ENCODE measurements at regions not wholly inside any gene's neighbourhood (a gene's known extent, or its start where the extent isn't known, plus 50 kb on each side); places are given as distances from the start of the nearest gene placed in this dataset.

GRCh38 chr11:116504541-116505297, 268.1 kb downstream of the BUD13 start:
- intact Hi-C loops (cut with DNase I) = no loop called here
- 61% methylated on average over 15 of the region's 15 CpGs for WGBS
- TF ChIP-seq POLR2A (IDR thresholded peaks at IDR 0.05) (no peak), CTCF (IDR thresholded peaks at IDR 0.05) (no peak), POLR2AphosphoS5 (IDR thresholded peaks at IDR 0.05) (no peak)
- no peak overlapping the region for H3K27ac ChIP-seq
- no peaks in the 10 kb centered on the region for H3K9me3 ChIP-seq
- no peak for DNase-seq (ENCODE audit: low spot score)
- no peaks in the 10 kb centered on the region for H3K4me1 ChIP-seq (replicated peaks)
- H3K36me3 ChIP-seq = no peaks in the 10 kb centered on the region
- H3K4me3 ChIP-seq = no peak overlapping the region
- H3K27me3 ChIP-seq (replicated peaks; ENCODE audit: insufficient read depth) = peaks cover 12% of the 10 kb centered on the region

- intact Hi-C loops (cut with DNase I) = no loop called here
- WGBS = 91% methylated on average over 10 of the region's 10 CpGs
- peaks cover 12% of the 10 kb centered on the region for H3K27me3 ChIP-seq (replicated peaks; ENCODE audit: insufficient read depth)
- no peaks in the 10 kb centered on the region for H3K4me1 ChIP-seq (replicated peaks)
- no peaks in the 10 kb centered on the region for H3K9me3 ChIP-seq
- no peak overlapping the region for H3K27ac ChIP-seq
- H3K36me3 ChIP-seq = no peaks in the 10 kb centered on the region
- TF ChIP-seq CTCF (IDR thresholded peaks at IDR 0.05) = no peak
- no peak for TF ChIP-seq POLR2AphosphoS5 (IDR thresholded peaks at IDR 0.05)
- TF ChIP-seq POLR2A (IDR thresholded peaks at IDR 0.05) = no peak
- DNase-seq (ENCODE audit: low spot score) = no peak
- H3K4me3 ChIP-seq = no peak overlapping the region
These were observed 269.3 kb downstream of the BUD13 start for GRCh38 chr11:116503216-116504160.

GRCh38 chr11:116502641-116503061, 270.1 kb downstream of the BUD13 start:
- no peaks in the 10 kb centered on the region for H3K36me3 ChIP-seq
- H3K4me3 ChIP-seq = no peak overlapping the region
- H3K27me3 ChIP-seq (replicated peaks; ENCODE audit: insufficient read depth) = peaks cover 12% of the 10 kb centered on the region

GRCh38 chr11:116501728-116502127, 271.1 kb downstream of the BUD13 start:
- no peak for DNase-seq (ENCODE audit: low spot score)
- H3K4me3 ChIP-seq = no peak overlapping the region
- H3K27ac ChIP-seq = no peak overlapping the region
- no peaks in the 10 kb centered on the region for H3K9me3 ChIP-seq
- no peak for TF ChIP-seq POLR2AphosphoS5 (IDR thresholded peaks at IDR 0.05)
- TF ChIP-seq CTCF (IDR thresholded peaks at IDR 0.05) = no peak
- TF ChIP-seq POLR2A (IDR thresholded peaks at IDR 0.05) = no peak
- H3K27me3 ChIP-seq (replicated peaks; ENCODE audit: insufficient read depth) = peaks cover 12% of the 10 kb centered on the region
- 72% methylated on average over 7 of the region's 7 CpGs for WGBS
- intact Hi-C loops (cut with DNase I) = no loop called here
- no peaks in the 10 kb centered on the region for H3K36me3 ChIP-seq
- H3K4me1 ChIP-seq (replicated peaks) = no peaks in the 10 kb centered on the region

More at GRCh38 chr11:116502641-116503061, 270.1 kb downstream of the BUD13 start:
- Histone ChIP-seq H3K4me1 (replicated peaks) (no peaks in the 10 kb centered on the region), H3K27ac (no peak overlapping the region), H3K9me3 (no peaks in the 10 kb centered on the region)
- intact Hi-C loops (cut with DNase I) = no loop called here
- WGBS = 88% methylated on average over 6 of the region's 6 CpGs
- TF ChIP-seq CTCF (IDR thresholded peaks at IDR 0.05) = no peak
- no peak for DNase-seq (ENCODE audit: low spot score)

Data from prostate gland (tissue), 2 donors.